ENCODE measurements at regions not wholly inside any gene's neighbourhood (a gene's known extent, or its start where the extent isn't known, plus 50 kb on each side); places are given as distances from the start of the nearest gene placed in this dataset.

GRCh38 chrX:15143050-15143824 lies 126.6 kb downstream of the ASB9 start:
- intact Hi-C loops (cut with DNase I; ENCODE audit: low total_unique reads) = loop anchor here (10.0 kb wide), 1 partner anchor 1048 kb away; no protein-coding TSS in a partner anchor
- Histone ChIP-seq H3K27ac (no peak overlapping the region), H3K9me3 (no peaks in the 10 kb centered on the region), H3K4me3 (no peak overlapping the region), H3K27me3 (no peaks in the 10 kb centered on the region), H3K4me1 (no peaks in the 10 kb centered on the region), H3K36me3 (no peaks in the 10 kb centered on the region)
- DNase-seq = peak in 1 of 2 donors; percentile 20
- TF ChIP-seq CTCF (IDR thresholded peaks at IDR 0.05) = peak; percentile 42 to 51

GRCh38 chrX:15142084-15142715 lies 127.7 kb downstream of the ASB9 start:
- no peak for TF ChIP-seq CTCF (IDR thresholded peaks at IDR 0.05)
- Histone ChIP-seq H3K9me3 (no peaks in the 10 kb centered on the region), H3K36me3 (no peaks in the 10 kb centered on the region), H3K27me3 (no peaks in the 10 kb centered on the region), H3K4me1 (no peaks in the 10 kb centered on the region), H3K4me3 (no peak overlapping the region), H3K27ac (no peak overlapping the region)
- DNase-seq = no peak
- intact Hi-C loops (cut with DNase I; ENCODE audit: low total_unique reads) = loop anchor here (10.0 kb wide), 1 partner anchor 1047 kb away; no protein-coding TSS in a partner anchor

- TF ChIP-seq CTCF (IDR thresholded peaks at IDR 0.05) = no peak
- H3K36me3 ChIP-seq = no peaks in the 10 kb centered on the region
- no peaks in the 10 kb centered on the region for H3K9me3 ChIP-seq
- no peak for DNase-seq
- H3K4me1 ChIP-seq = no peaks in the 10 kb centered on the region
- no peaks in the 10 kb centered on the region for H3K27me3 ChIP-seq
- H3K27ac ChIP-seq = no peak overlapping the region
- intact Hi-C loops (cut with DNase I; ENCODE audit: low total_unique reads) = no loop called here
- H3K4me3 ChIP-seq = no peak overlapping the region
Observed at GRCh38 chrX:15136795-15137194, 133.1 kb downstream of the ASB9 start.

- no peaks in the 10 kb centered on the region for H3K27me3 ChIP-seq
- TF ChIP-seq CTCF (IDR thresholded peaks at IDR 0.05) = no peak
- H3K27ac ChIP-seq = no peak overlapping the region
- no peak for DNase-seq
- intact Hi-C loops (cut with DNase I; ENCODE audit: low total_unique reads) = no loop called here
- H3K4me3 ChIP-seq = no peak overlapping the region
- no peaks in the 10 kb centered on the region for H3K36me3 ChIP-seq
- no peaks in the 10 kb centered on the region for H3K4me1 ChIP-seq
- no peaks in the 10 kb centered on the region for H3K9me3 ChIP-seq
Observed at GRCh38 chrX:15129412-15129811, 140.5 kb downstream of the ASB9 start.

- H3K4me3 ChIP-seq = no peak overlapping the region
- no peaks in the 10 kb centered on the region for H3K36me3 ChIP-seq
- H3K9me3 ChIP-seq = no peaks in the 10 kb centered on the region
- H3K4me1 ChIP-seq = no peaks in the 10 kb centered on the region
- H3K27me3 ChIP-seq = no peaks in the 10 kb centered on the region
- no peak for DNase-seq
- H3K27ac ChIP-seq = no peak overlapping the region
- no peak for TF ChIP-seq CTCF (IDR thresholded peaks at IDR 0.05)
- intact Hi-C loops (cut with DNase I; ENCODE audit: low total_unique reads) = no loop called here
Observed at GRCh38 chrX:15128861-15129260, 141.0 kb downstream of the ASB9 start.
